ENCODE measurements at regions not wholly inside any gene's neighbourhood (a gene's known extent, or its start where the extent isn't known, plus 50 kb on each side); places are given as distances from the start of the nearest gene placed in this dataset.

GRCh38 chr5:117763271-117763670 is 1188.6 kb upstream of the SEMA6A start:
- Histone ChIP-seq H3K27ac (no peak overlapping the region), H3K79me2 (ENCODE audit: low read depth) (no peaks in the 10 kb centered on the region), H3K4me1 (replicated peaks; ENCODE audit: insufficient read depth) (no peaks in the 10 kb centered on the region), H2AFZ (no peak overlapping the region), H4K20me1 (ENCODE audit: insufficient read depth) (no peaks in the 10 kb centered on the region), H3K36me3 (ENCODE audit: low read depth) (no peaks in the 10 kb centered on the region), H3F3A (ENCODE audit: insufficient read depth, low read depth) (no peaks in the 10 kb centered on the region), H3K27me3 (ENCODE audit: insufficient read depth, low read depth) (no peaks in the 10 kb centered on the region), H3K9me2 (ENCODE audit: insufficient read depth) (no peaks in the 10 kb centered on the region), H3K9me3 (ENCODE audit: insufficient read depth, low read depth) (no peaks in the 10 kb centered on the region), H3K4me2 (no peak overlapping the region), H3K4me3 (no peak overlapping the region)
- POLR2A ChIA-PET (ENCODE audit: unreplicated experiment): no interaction called here
- DNase-seq: no peak
- intact Hi-C loops (cut with micrococcal nuclease; ENCODE audit: unreplicated experiment): no loop called here
- no peak for TF ChIP-seq CTCF (conservative IDR thresholded peaks at IDR 0.05)
- no peak for TF ChIP-seq EZH2 (IDR thresholded peaks at IDR 0.05; ENCODE audit: low read depth)
- BruUV-seq (replicated peaks): no TSS peak
- CTCF ChIA-PET: no interaction called here

GRCh38 chr5:117761186-117761585 is 1186.6 kb upstream of the SEMA6A start:
- Histone ChIP-seq H3K4me2 (no peak overlapping the region), H3K4me3 (no peak overlapping the region), H3K9me3 (ENCODE audit: insufficient read depth, low read depth) (no peaks in the 10 kb centered on the region), H3K9me2 (ENCODE audit: insufficient read depth) (no peaks in the 10 kb centered on the region), H3K27ac (no peak overlapping the region), H4K20me1 (ENCODE audit: insufficient read depth) (no peaks in the 10 kb centered on the region), H3F3A (ENCODE audit: insufficient read depth, low read depth) (no peaks in the 10 kb centered on the region), H3K36me3 (ENCODE audit: low read depth) (no peaks in the 10 kb centered on the region), H3K79me2 (ENCODE audit: low read depth) (no peaks in the 10 kb centered on the region), H3K4me1 (replicated peaks; ENCODE audit: insufficient read depth) (no peaks in the 10 kb centered on the region), H3K27me3 (ENCODE audit: insufficient read depth, low read depth) (no peaks in the 10 kb centered on the region), H2AFZ (no peak overlapping the region)
- no peak for TF ChIP-seq EZH2 (IDR thresholded peaks at IDR 0.05; ENCODE audit: low read depth)
- TF ChIP-seq CTCF (conservative IDR thresholded peaks at IDR 0.05): no peak
- intact Hi-C loops (cut with micrococcal nuclease; ENCODE audit: unreplicated experiment): no loop called here
- POLR2A ChIA-PET (ENCODE audit: unreplicated experiment): no interaction called here
- no TSS peak for BruUV-seq (replicated peaks)
- no peak for DNase-seq
- CTCF ChIA-PET: interaction anchor here (0.5 kb wide), 1 partner anchor 1623 kb away, joined by 11 read pairs; no protein-coding TSS in a partner anchor

GRCh38 chr5:117759849-117760499 is 1185.4 kb upstream of the SEMA6A start:
- no peaks in the 10 kb centered on the region for H3K9me2 ChIP-seq (ENCODE audit: insufficient read depth)
- POLR2A ChIA-PET (ENCODE audit: unreplicated experiment): no interaction called here
- no peak for TF ChIP-seq EZH2 (IDR thresholded peaks at IDR 0.05; ENCODE audit: low read depth)
- TF ChIP-seq CTCF (conservative IDR thresholded peaks at IDR 0.05): no peak
- H3K79me2 ChIP-seq (ENCODE audit: low read depth): no peaks in the 10 kb centered on the region
- no peak overlapping the region for H3K4me3 ChIP-seq
- intact Hi-C loops (cut with micrococcal nuclease; ENCODE audit: unreplicated experiment): no loop called here
- no peaks in the 10 kb centered on the region for H4K20me1 ChIP-seq (ENCODE audit: insufficient read depth)
- no peak overlapping the region for H3K27ac ChIP-seq
- H3F3A ChIP-seq (ENCODE audit: insufficient read depth, low read depth): no peaks in the 10 kb centered on the region
- CTCF ChIA-PET: no interaction called here
- no peaks in the 10 kb centered on the region for H3K27me3 ChIP-seq (ENCODE audit: insufficient read depth, low read depth)
- no peaks in the 10 kb centered on the region for H3K9me3 ChIP-seq (ENCODE audit: insufficient read depth, low read depth)
- H3K4me1 ChIP-seq (replicated peaks; ENCODE audit: insufficient read depth): no peaks in the 10 kb centered on the region
- DNase-seq: no peak
- H3K4me2 ChIP-seq: no peak overlapping the region
- no peak overlapping the region for H2AFZ ChIP-seq
- BruUV-seq (replicated peaks): no TSS peak
- no peaks in the 10 kb centered on the region for H3K36me3 ChIP-seq (ENCODE audit: low read depth)
